ENCODE measurements at regions not wholly inside any gene's neighbourhood (a gene's known extent, or its start where the extent isn't known, plus 50 kb on each side); places are given as distances from the start of the nearest gene placed in this dataset.
"Not testable (repeated sequence)": the region's sequence is repeated elsewhere in the genome, so short reads cannot be mapped to it uniquely, and the experiment has no call there.

DNA sequence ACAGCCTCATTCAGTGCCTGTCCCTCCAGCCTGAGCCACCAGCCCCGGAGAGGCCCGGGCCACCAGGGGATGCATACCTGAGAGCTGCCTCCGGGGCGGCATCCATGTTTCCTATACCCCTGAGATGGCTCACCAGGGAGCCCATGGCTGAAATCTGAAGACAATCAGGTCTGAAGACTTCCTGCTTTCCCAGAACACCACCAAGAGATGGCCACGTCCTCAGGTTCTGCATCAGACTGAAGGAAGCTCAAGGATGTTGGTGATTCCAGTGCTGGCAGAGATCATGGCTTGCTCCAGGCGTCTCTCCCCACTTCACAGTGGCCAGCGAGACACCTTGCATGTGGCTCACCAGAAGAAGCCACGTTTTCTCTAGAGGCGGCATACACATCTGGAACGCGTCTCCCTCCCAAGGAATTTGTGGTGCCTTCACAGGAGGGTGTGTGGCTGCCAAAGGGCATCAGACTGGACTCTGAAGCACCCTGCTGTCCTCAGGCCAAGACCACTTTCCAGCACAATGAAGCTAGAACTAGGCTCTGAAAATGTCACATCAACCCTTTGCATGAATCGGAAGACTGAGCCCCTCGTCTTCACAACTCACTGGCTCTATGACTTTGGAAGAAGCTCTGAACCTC, 170.7 kb upstream of the IRF2BP2 start:
- TF ChIP-seq, protein P1, sequence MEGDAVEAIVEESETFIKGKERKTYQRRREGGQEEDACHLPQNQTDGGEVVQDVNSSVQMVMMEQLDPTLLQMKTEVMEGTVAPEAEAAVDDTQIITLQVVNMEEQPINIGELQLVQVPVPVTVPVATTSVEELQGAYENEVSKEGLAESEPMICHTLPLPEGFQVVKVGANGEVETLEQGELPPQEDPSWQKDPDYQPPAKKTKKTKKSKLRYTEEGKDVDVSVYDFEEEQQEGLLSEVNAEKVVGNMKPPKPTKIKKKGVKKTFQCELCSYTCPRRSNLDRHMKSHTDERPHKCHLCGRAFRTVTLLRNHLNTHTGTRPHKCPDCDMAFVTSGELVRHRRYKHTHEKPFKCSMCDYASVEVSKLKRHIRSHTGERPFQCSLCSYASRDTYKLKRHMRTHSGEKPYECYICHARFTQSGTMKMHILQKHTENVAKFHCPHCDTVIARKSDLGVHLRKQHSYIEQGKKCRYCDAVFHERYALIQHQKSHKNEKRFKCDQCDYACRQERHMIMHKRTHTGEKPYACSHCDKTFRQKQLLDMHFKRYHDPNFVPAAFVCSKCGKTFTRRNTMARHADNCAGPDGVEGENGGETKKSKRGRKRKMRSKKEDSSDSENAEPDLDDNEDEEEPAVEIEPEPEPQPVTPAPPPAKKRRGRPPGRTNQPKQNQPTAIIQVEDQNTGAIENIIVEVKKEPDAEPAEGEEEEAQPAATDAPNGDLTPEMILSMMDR (IDR thresholded peaks at IDR 0.05; ENCODE audit: control insufficient read depth, insufficient read depth, low read depth, low read length, missing control alignments): no peak
- DNase-seq (ENCODE audit: low read depth): no peak
- H3K4me3 ChIP-seq (ENCODE audit: control insufficient read depth, low read depth, low read length): no peak overlapping the region

DNA sequence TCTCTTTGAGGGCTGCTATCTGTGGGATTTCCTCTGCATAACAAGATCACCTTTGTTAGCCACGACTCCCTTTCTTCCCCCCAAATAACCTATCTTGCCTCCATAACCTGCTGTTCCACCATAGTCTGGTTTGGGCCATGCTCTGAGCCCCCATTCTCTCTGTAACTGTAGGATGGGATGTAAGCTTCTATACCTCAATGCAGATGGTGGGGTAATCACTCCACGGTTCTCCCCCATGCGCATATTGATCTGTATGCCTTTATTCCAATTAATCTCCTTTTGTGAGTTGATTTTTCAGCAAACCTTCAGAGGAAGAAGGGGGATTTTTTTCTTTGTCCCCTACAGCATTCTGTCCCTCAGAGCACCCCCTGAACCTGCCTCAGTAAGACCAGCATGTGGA, 170.1 kb upstream of the IRF2BP2 start:
- H3K4me3 ChIP-seq (ENCODE audit: control insufficient read depth, low read depth, low read length): no peak overlapping the region
- TF ChIP-seq, protein P1 (IDR thresholded peaks at IDR 0.05; ENCODE audit: control insufficient read depth, insufficient read depth, low read depth, low read length, missing control alignments): no peak
- no peak for DNase-seq (ENCODE audit: low read depth)

DNA sequence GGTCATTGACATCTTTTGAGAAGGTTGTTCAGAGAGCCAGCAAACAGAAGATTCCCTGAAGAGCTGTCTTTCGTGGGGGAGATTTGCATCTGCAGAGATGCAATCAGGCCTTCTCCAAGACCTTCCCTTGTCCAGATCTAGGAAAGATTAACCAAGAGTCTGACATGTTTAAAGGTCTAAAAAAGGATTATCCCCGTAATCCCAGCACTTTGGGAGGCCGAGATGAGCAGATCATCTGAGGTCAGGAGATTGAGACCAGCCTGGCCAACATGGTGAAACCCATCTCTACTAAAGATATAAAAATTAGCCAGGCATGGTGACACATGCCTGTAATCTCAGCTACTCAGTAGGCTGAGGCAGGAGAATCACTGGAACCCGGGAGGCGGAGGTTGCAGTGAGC, 169.6 kb upstream of the IRF2BP2 start:
- not testable (repeated sequence) for H3K4me3 ChIP-seq (ENCODE audit: control insufficient read depth, low read depth, low read length); DNase-seq (ENCODE audit: low read depth)

DNA sequence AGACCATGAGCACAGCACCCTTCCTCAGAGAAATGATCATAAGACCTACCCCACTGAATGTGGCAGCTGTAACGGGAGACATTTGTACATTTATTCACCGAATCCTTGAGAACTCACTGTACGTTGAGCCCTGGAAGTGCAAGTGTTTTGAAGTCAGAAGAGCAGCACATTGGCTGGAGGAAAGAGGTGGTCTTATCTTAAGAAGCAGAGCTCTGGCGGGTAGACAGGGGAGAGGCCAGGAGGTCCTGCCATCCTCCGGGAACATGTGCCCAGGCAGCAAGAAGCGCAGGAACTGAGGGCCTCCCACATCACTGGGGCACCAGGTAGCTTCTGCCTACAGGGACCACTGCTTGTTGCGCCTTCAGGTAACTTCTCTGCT, 169.2 kb upstream of the IRF2BP2 start:
- TF ChIP-seq, protein P1 (IDR thresholded peaks at IDR 0.05; ENCODE audit: control insufficient read depth, insufficient read depth, low read depth, low read length, missing control alignments): no peak
- DNase-seq (ENCODE audit: low read depth): no peak
- no peak overlapping the region for H3K4me3 ChIP-seq (ENCODE audit: control insufficient read depth, low read depth, low read length)

DNA sequence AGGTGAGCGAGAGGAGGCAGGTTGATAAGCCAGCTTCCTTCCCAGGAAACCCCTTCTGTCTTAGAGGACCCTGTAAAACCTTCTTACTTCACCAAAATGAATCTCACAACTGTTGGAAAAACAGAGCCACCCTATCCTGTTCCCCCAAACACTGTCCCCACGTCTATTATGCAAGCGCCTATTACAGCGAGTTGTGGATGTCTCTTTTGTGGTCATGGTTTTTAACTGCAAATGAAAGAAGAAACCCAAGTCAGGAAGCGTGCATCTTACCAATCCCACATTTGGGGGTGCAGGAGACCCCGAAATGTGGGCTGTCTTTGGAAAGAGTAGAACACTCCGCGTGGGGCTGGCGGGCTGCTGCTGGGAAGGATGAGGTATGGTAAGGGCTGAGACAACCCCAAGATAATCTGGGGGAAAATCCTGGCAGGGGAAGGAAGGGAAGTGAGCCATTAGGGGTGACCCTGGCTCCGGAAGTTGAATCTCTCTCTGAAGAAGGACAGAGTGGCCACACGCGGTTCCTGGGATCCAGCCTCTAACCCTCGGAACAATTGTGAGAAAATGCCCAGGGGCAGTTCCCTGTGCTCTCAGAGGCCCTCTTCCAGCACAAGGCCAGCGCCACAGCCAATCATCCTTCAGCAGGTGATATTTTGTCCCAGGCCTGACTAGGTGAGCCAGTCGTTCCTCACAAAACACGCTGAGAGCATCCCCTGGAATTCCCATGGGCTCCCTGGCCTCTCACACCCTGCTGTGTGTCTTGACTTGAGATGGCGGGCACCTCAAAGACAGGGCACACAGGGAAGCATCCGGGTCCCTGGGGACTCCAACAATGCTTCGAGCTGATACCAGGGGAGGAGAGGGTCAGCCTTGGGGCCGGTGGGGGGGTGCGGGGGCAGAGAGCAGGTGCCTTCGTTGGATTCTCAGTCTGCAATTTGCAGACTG, 168.5 kb upstream of the IRF2BP2 start:
- no peak for DNase-seq (ENCODE audit: low read depth)
- no peak overlapping the region for H3K4me3 ChIP-seq (ENCODE audit: control insufficient read depth, low read depth, low read length)
- TF ChIP-seq, protein P1 (IDR thresholded peaks at IDR 0.05; ENCODE audit: control insufficient read depth, insufficient read depth, low read depth, low read length, missing control alignments): no peak

DNA sequence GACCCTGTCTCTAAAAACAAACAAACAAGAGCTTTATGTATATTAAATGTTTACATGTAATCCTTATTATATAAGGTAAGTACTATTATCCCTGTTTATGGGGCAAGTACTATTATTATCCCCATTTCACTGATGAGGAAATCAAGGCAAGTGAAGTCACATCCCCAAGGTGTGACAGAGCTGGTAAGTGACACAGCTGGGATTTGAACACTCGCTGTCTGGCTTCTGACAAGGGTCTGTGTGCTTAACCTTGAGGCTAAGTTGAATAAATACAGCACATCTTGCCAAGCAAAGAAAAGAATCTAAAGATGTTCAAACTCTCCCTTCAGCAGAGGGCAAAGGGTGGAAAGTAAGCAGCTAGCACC, 167.9 kb upstream of the IRF2BP2 start:
- no peak for DNase-seq (ENCODE audit: low read depth)
- TF ChIP-seq, protein P1 (IDR thresholded peaks at IDR 0.05; ENCODE audit: control insufficient read depth, insufficient read depth, low read depth, low read length, missing control alignments): no peak
- H3K4me3 ChIP-seq (ENCODE audit: control insufficient read depth, low read depth, low read length): no peak overlapping the region
